Peyer's patch (tissue), 4 donors: ENCODE measurements at regions not wholly inside any gene's neighbourhood (a gene's known extent, or its start where the extent isn't known, plus 50 kb on each side); places are given as distances from the start of the nearest gene placed in this dataset.

Experiments
- DNase-seq, 3 donors: peaks; one replicate each; pipeline ENCODE4 v3.0.0-alpha.2; 2017 to 2019
- H3K27ac ChIP-seq, 4 donors: fragments of 200-600 bp; sonication (generic); one replicate each; pipeline ENCODE4 v1.5.1; 2016 to 2019
- H3K27me3 ChIP-seq, 2 donors: fragments of 200-600 bp; sonication (generic); one replicate each; pipeline ENCODE4 v1.5.1; 2019
- H3K36me3 ChIP-seq, 3 donors: fragments of 200-600 bp; sonication (generic); one replicate each; pipeline ENCODE4 v1.5.1; 2016 to 2019
- H3K4me1 ChIP-seq, 4 donors: fragments of 200-600 bp; sonication (generic); one replicate each; pipeline ENCODE4 v1.5.1; 2016 to 2019
- H3K4me3 ChIP-seq, 4 donors: fragments of 200-600 bp; sonication (generic); 1 replicate in 3 of 4; 2 replicates in 1 of 4; pipeline ENCODE4 v1.5.1; 2016 to 2019; ENCODE audit warnings: mild to moderate bottlenecking in 1 of 4
- H3K9me3 ChIP-seq, 4 donors: fragments of 200-600 bp; sonication (generic); one replicate each; pipeline ENCODE4 v1.5.1; 2016 to 2019; ENCODE audit warnings: mild to moderate bottlenecking in 1 of 4
- CTCF ChIP-seq, 6 experiments: fragments of 450-650 bp in 4 of 6; fragments of 200-600 bp in 2 of 6; sonication (generic) in 1 of 6; IDR thresholded peaks; one replicate each; pipeline ENCODE4 v1.5.1; 2017 to 2019; ENCODE audit warnings: antibody characterized with exemption in 6 of 6, mild to moderate bottlenecking in 3 of 6, moderate library complexity in 1 of 6
- POLR2A ChIP-seq, 2 donors: fragments of 450-650 bp; IDR thresholded peaks; one replicate each; pipeline ENCODE4 v1.5.1; 2017; ENCODE audit warnings: antibody characterized with exemption in 2 of 2, mild to moderate bottlenecking in 2 of 2, moderate library complexity in 2 of 2

GRCh38 chr6:147825848-147826247 is 317.4 kb downstream of the SAMD5 start:
- DNase-seq, result no peak
- no peaks in the 10 kb centered on the region for H3K36me3 ChIP-seq
- H3K4me1 ChIP-seq, result no peaks in the 10 kb centered on the region
- no peaks in the 10 kb centered on the region for H3K27me3 ChIP-seq
- H3K9me3 ChIP-seq, result no peaks in the 10 kb centered on the region
- H3K4me3 ChIP-seq, result no peak overlapping the region
- no peak overlapping the region for H3K27ac ChIP-seq
- TF ChIP-seq POLR2A (IDR thresholded peaks at IDR 0.05) (no peak), CTCF (IDR thresholded peaks at IDR 0.05) (no peak)

GRCh38 chr6:147826698-147827097 is 318.2 kb downstream of the SAMD5 start:
- no peak for TF ChIP-seq POLR2A (IDR thresholded peaks at IDR 0.05)
- no peak for TF ChIP-seq CTCF (IDR thresholded peaks at IDR 0.05)
- no peaks in the 10 kb centered on the region for H3K4me1 ChIP-seq
- no peak for DNase-seq
- no peak overlapping the region for H3K4me3 ChIP-seq
- no peak overlapping the region for H3K27ac ChIP-seq
- H3K36me3 ChIP-seq, result no peaks in the 10 kb centered on the region
- no peaks in the 10 kb centered on the region for H3K9me3 ChIP-seq
- H3K27me3 ChIP-seq, result no peaks in the 10 kb centered on the region

- Histone ChIP-seq H3K4me3 (no peak overlapping the region), H3K27me3 (no peaks in the 10 kb centered on the region), H3K4me1 (no peaks in the 10 kb centered on the region), H3K27ac (no peak overlapping the region), H3K9me3 (no peaks in the 10 kb centered on the region), H3K36me3 (no peaks in the 10 kb centered on the region)
- TF ChIP-seq CTCF (IDR thresholded peaks at IDR 0.05), result no peak
- no peak for DNase-seq
These were observed 320.9 kb downstream of the SAMD5 start for GRCh38 chr6:147829418-147829817.

- no peaks in the 10 kb centered on the region for H3K27me3 ChIP-seq
- H3K4me3 ChIP-seq, result no peak overlapping the region
- H3K36me3 ChIP-seq, result no peaks in the 10 kb centered on the region
- no peak for DNase-seq
- no peaks in the 10 kb centered on the region for H3K4me1 ChIP-seq
- TF ChIP-seq POLR2A (IDR thresholded peaks at IDR 0.05), result no peak
- H3K27ac ChIP-seq, result no peak overlapping the region
- H3K9me3 ChIP-seq, result no peaks in the 10 kb centered on the region
These were observed 321.3 kb downstream of the SAMD5 start for GRCh38 chr6:147829835-147830234.

GRCh38 chr6:147831356-147831755 is 322.9 kb downstream of the SAMD5 start:
- H3K36me3 ChIP-seq, result no peaks in the 10 kb centered on the region
- no peaks in the 10 kb centered on the region for H3K4me1 ChIP-seq
- H3K4me3 ChIP-seq, result no peak overlapping the region
- no peaks in the 10 kb centered on the region for H3K9me3 ChIP-seq
- no peak overlapping the region for H3K27ac ChIP-seq
- TF ChIP-seq CTCF (IDR thresholded peaks at IDR 0.05) (no peak), POLR2A (IDR thresholded peaks at IDR 0.05) (no peak)
- H3K27me3 ChIP-seq, result no peaks in the 10 kb centered on the region
- DNase-seq, result no peak

- H3K4me1 ChIP-seq, result no peaks in the 10 kb centered on the region
These were observed 325.1 kb downstream of the SAMD5 start for GRCh38 chr6:147833607-147834006.

More at GRCh38 chr6:147833607-147834006, 325.1 kb downstream of the SAMD5 start:
- Histone ChIP-seq H3K36me3 (no peaks in the 10 kb centered on the region), H3K27ac (no peak overlapping the region), H3K27me3 (no peaks in the 10 kb centered on the region), H3K9me3 (no peaks in the 10 kb centered on the region), H3K4me3 (no peak overlapping the region)
- TF ChIP-seq CTCF (IDR thresholded peaks at IDR 0.05), result no peak
- no peak for TF ChIP-seq POLR2A (IDR thresholded peaks at IDR 0.05)
- DNase-seq, result no peak
